ENCODE measurements at regions not wholly inside any gene's neighbourhood (a gene's known extent, or its start where the extent isn't known, plus 50 kb on each side); places are given as distances from the start of the nearest gene placed in this dataset.

DNA sequence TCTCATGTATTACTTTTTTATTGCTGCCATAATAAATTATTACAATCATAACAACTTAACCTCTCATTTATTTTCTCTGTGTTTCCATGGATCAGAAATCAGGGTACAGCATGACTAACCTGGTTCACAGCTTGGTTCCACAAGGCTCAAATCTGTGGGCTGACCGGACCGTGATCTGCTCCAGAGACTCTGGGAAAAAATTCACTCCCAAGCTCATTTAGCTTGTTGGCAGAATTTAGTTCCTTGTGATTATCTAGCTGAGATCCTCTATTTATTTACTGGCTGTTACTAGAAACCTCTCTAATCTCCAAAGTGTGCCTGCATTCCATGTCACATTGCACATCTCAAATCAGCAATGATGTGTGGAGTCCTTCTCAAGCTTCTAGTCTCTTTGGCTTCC is 386.6 kb downstream of the DIPK2A start:
- H3K4me3 ChIP-seq (ENCODE audit: low read length in 2 of 2) = no peak overlapping the region
- H3K4me1 ChIP-seq (ENCODE audit: control insufficient read depth, insufficient read depth, low read length) = no peaks in the 10 kb centered on the region
- H3K36me3 ChIP-seq (ENCODE audit: control insufficient read depth in 2 of 2, insufficient read depth in 2 of 2, low read length in 2 of 2) = no peaks in the 10 kb centered on the region
- H3K9ac ChIP-seq (ENCODE audit: low read length in 2 of 2) = no peak overlapping the region
- no peaks in the 10 kb centered on the region for H3K9me3 ChIP-seq (ENCODE audit: control insufficient read depth in 2 of 2, low read length in 2 of 2)
- no peak overlapping the region for H3K27ac ChIP-seq (ENCODE audit: low read length)
- no peaks in the 10 kb centered on the region for H3K27me3 ChIP-seq (ENCODE audit: control insufficient read depth in 1 of 2, insufficient read depth in 2 of 2, low read length in 2 of 2)

DNA sequence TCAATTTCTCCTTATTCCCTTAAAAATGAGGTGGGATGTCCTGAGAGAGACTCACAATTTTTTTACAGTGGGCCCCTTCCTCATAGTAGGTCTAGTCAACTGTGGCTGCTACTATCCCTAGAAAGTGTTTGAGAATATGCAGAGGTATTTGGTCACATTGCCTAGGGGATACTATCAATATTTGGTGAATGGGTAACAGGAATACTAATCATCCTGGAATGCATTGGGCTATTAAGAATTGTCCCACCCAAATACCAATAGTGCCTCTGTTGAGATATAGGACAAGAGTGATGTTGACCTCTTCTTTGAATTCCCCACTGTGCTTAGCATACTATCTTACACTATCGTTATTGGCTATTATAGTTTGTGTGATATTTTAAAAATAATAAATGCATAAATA is 389.4 kb downstream of the DIPK2A start:
- H3K9ac ChIP-seq (ENCODE audit: low read length in 2 of 2) = no peak overlapping the region
- no peaks in the 10 kb centered on the region for H3K36me3 ChIP-seq (ENCODE audit: control insufficient read depth in 2 of 2, insufficient read depth in 2 of 2, low read length in 2 of 2)
- no peaks in the 10 kb centered on the region for H3K9me3 ChIP-seq (ENCODE audit: control insufficient read depth in 2 of 2, low read length in 2 of 2)
- H3K4me3 ChIP-seq (ENCODE audit: low read length in 2 of 2) = no peak overlapping the region
- no peaks in the 10 kb centered on the region for H3K27me3 ChIP-seq (ENCODE audit: control insufficient read depth in 1 of 2, insufficient read depth in 2 of 2, low read length in 2 of 2)
- H3K4me1 ChIP-seq (ENCODE audit: control insufficient read depth, insufficient read depth, low read length) = no peaks in the 10 kb centered on the region
- H3K27ac ChIP-seq (ENCODE audit: low read length) = no peak overlapping the region

DNA sequence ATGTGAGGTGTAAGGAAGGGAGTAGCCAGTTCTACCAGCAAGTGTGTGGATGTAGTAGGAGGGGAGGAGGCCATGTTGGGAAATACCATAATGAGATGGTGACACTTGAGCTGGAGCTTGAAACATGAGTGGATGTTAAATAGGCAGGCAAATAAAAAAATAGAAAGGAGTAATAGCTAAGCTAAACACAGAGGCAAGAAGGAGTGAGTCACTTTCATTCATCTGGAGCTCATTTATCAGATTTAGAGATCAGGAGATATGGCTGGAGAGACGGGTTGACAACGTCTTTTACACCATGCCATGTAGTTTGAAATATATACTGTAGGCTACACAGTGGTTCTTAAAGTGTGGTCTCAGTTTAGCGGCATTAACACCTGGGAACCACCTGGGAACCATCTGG is 390.5 kb downstream of the DIPK2A start:
- Histone ChIP-seq H3K9ac (ENCODE audit: low read length in 2 of 2) (no peak overlapping the region), H3K9me3 (ENCODE audit: control insufficient read depth in 2 of 2, low read length in 2 of 2) (no peaks in the 10 kb centered on the region), H3K4me3 (ENCODE audit: low read length in 2 of 2) (no peak overlapping the region), H3K36me3 (ENCODE audit: control insufficient read depth in 2 of 2, insufficient read depth in 2 of 2, low read length in 2 of 2) (no peaks in the 10 kb centered on the region), H3K4me1 (ENCODE audit: control insufficient read depth, insufficient read depth, low read length) (no peaks in the 10 kb centered on the region), H3K27ac (ENCODE audit: low read length) (no peak overlapping the region), H3K27me3 (ENCODE audit: control insufficient read depth in 1 of 2, insufficient read depth in 2 of 2, low read length in 2 of 2) (no peaks in the 10 kb centered on the region)

DNA sequence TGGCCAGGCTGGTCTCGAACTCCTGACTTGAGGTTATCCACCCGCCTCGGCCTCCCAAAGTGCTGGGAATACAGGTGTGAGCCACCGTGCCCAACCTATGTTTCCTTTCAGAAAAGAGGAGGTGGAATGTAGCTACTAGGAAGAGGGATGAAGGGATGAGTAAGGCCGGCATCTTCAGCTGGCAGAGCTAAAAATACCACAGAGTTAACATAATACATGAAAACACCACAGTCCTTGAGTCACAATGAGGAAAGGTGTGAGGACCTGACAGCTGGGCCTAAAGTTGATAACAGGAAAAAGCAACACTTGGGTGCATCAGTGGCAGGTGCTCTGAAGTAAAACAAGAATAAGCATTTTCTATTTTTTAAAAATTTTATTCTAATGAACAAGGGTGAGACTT is 392.2 kb downstream of the DIPK2A start:
- H3K27me3 ChIP-seq (ENCODE audit: control insufficient read depth in 1 of 2, insufficient read depth in 2 of 2, low read length in 2 of 2) = no peaks in the 10 kb centered on the region
- no peaks in the 10 kb centered on the region for H3K36me3 ChIP-seq (ENCODE audit: control insufficient read depth in 2 of 2, insufficient read depth in 2 of 2, low read length in 2 of 2)
- no peak overlapping the region for H3K27ac ChIP-seq (ENCODE audit: low read length)
- no peak overlapping the region for H3K9ac ChIP-seq (ENCODE audit: low read length in 2 of 2)
- no peaks in the 10 kb centered on the region for H3K9me3 ChIP-seq (ENCODE audit: control insufficient read depth in 2 of 2, low read length in 2 of 2)
- H3K4me1 ChIP-seq (ENCODE audit: control insufficient read depth, insufficient read depth, low read length) = no peaks in the 10 kb centered on the region
- no peak overlapping the region for H3K4me3 ChIP-seq (ENCODE audit: low read length in 2 of 2)

DNA sequence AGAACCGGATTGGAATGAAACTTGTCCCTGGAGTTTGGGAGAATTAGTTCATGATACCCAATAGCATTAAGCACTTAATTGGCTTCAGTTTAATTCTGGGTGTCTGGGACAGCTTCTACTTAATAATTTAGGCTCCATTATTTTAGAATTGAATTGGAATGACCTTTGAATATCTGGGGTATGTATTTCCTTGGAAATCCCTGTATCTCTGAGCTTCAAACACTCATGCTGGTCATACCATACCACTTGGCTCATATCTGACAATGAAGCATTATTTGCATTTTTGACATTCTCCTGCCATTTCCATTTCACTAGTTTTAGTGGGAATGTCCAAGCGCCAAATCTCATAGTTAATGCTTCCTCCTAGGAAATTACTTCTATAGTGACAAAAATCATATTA is 393.1 kb downstream of the DIPK2A start:
- H3K27me3 ChIP-seq (ENCODE audit: control insufficient read depth in 1 of 2, insufficient read depth in 2 of 2, low read length in 2 of 2) = no peaks in the 10 kb centered on the region
- no peak overlapping the region for H3K9ac ChIP-seq (ENCODE audit: low read length in 2 of 2)
- H3K27ac ChIP-seq (ENCODE audit: low read length) = no peak overlapping the region
- H3K4me1 ChIP-seq (ENCODE audit: control insufficient read depth, insufficient read depth, low read length) = no peaks in the 10 kb centered on the region
- peaks cover 0 to 3% of the 10 kb centered on the region in 2 donors for H3K9me3 ChIP-seq (ENCODE audit: control insufficient read depth in 2 of 2, low read length in 2 of 2)
- H3K4me3 ChIP-seq (ENCODE audit: low read length in 2 of 2) = no peak overlapping the region
- H3K36me3 ChIP-seq (ENCODE audit: control insufficient read depth in 2 of 2, insufficient read depth in 2 of 2, low read length in 2 of 2) = no peaks in the 10 kb centered on the region

DNA sequence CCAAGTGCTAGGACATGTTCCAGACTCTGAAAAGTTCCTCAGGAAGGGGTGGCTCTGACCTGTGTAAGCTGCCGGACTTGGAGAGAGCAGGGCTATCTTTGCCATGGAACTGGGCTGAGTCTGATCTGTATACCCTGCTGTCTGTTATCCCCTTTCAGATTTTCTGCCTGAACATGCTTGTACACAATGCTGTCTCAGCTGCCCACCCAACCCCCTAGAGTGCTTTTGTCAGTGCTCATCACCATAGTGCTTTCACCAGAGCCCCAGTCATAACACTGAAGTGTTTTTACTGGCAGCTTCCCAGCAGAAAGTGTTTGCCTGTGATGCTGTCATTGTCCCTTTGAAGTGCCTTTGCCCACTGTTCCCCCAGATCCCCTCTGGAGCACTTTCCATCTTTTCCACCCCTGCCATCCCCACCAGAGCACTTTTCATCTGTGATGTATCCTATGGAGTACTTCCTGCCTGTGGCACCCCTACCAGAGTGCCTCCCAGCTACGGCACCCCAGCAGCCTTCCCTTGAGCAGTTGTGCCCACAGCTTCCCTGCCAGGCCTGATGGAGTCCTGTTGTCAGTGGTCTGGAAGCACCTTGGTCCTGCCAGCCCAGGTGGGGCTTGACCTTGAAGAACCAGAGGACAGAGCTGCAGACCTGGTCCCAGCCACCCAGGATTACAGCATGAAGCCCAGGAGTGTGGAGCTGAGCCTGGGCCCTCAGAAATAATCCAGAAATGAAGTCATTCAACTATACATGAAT is 397.7 kb downstream of the DIPK2A start:
- no peaks in the 10 kb centered on the region for H3K27me3 ChIP-seq (ENCODE audit: control insufficient read depth in 1 of 2, insufficient read depth in 2 of 2, low read length in 2 of 2)
- no peaks in the 10 kb centered on the region for H3K4me1 ChIP-seq (ENCODE audit: control insufficient read depth, insufficient read depth, low read length)
- H3K9me3 ChIP-seq (ENCODE audit: control insufficient read depth in 2 of 2, low read length in 2 of 2) = peaks cover 0 to 3% of the 10 kb centered on the region in 2 donors
- H3K27ac ChIP-seq (ENCODE audit: low read length) = no peak overlapping the region
- H3K9ac ChIP-seq (ENCODE audit: low read length in 2 of 2) = no peak overlapping the region
- H3K36me3 ChIP-seq (ENCODE audit: control insufficient read depth in 2 of 2, insufficient read depth in 2 of 2, low read length in 2 of 2) = no peaks in the 10 kb centered on the region
- no peak overlapping the region for H3K4me3 ChIP-seq (ENCODE audit: low read length in 2 of 2)

DNA sequence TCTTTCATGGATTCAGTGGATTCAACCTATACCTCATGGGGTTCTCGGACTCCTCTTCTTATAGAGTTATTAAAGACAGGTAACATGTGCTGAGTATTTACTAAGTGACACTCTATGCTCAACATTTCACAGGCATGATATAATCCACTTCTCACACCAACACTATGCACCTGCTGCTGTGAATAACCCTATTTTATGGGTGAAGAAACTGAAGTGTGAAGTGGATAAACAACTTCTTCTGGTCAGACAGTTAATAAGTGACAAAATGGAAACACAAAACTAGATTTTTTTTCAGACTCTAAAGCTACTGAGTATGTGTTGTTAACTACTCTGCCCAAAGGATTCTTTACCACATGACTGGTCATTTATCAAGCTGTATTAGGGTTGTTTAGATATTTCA is 403.5 kb downstream of the DIPK2A start:
- no peak overlapping the region for H3K27ac ChIP-seq (ENCODE audit: low read length)
- H3K9me3 ChIP-seq (ENCODE audit: control insufficient read depth in 2 of 2, low read length in 2 of 2) = no peaks in the 10 kb centered on the region
- no peaks in the 10 kb centered on the region for H3K27me3 ChIP-seq (ENCODE audit: control insufficient read depth in 1 of 2, insufficient read depth in 2 of 2, low read length in 2 of 2)
- no peaks in the 10 kb centered on the region for H3K36me3 ChIP-seq (ENCODE audit: control insufficient read depth in 2 of 2, insufficient read depth in 2 of 2, low read length in 2 of 2)
- no peak overlapping the region for H3K4me3 ChIP-seq (ENCODE audit: low read length in 2 of 2)
- H3K9ac ChIP-seq (ENCODE audit: low read length in 2 of 2) = no peak overlapping the region
- no peaks in the 10 kb centered on the region for H3K4me1 ChIP-seq (ENCODE audit: control insufficient read depth, insufficient read depth, low read length)

DNA sequence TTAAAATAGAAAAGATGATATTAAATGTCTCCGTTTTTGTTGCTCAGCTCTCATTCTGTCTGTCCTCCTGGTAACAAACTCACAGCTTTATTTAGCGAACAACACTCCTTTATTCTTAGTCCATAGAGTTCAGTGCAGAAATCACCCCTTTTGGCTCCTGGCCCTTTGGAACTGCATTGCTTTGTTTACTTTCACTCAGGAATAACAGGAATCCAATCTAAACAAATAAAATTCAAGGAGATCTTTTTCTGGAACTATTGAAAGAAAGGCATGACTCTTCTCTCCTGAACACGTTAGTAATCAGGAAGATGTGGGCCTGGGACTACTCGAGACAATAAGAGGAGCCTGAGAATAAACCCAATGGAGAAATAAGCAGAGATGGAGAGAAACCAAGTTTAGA is 409.2 kb downstream of the DIPK2A start:
- no peak overlapping the region for H3K27ac ChIP-seq (ENCODE audit: low read length)
- H3K36me3 ChIP-seq (ENCODE audit: control insufficient read depth in 2 of 2, insufficient read depth in 2 of 2, low read length in 2 of 2) = no peaks in the 10 kb centered on the region
- no peak overlapping the region for H3K9ac ChIP-seq (ENCODE audit: low read length in 2 of 2)
- H3K9me3 ChIP-seq (ENCODE audit: control insufficient read depth in 2 of 2, low read length in 2 of 2) = no peaks in the 10 kb centered on the region
- H3K4me3 ChIP-seq (ENCODE audit: low read length in 2 of 2) = no peak overlapping the region
- peaks cover 3% of the 10 kb centered on the region for H3K4me1 ChIP-seq (ENCODE audit: control insufficient read depth, insufficient read depth, low read length)
- no peaks in the 10 kb centered on the region for H3K27me3 ChIP-seq (ENCODE audit: control insufficient read depth in 1 of 2, insufficient read depth in 2 of 2, low read length in 2 of 2)

DNA sequence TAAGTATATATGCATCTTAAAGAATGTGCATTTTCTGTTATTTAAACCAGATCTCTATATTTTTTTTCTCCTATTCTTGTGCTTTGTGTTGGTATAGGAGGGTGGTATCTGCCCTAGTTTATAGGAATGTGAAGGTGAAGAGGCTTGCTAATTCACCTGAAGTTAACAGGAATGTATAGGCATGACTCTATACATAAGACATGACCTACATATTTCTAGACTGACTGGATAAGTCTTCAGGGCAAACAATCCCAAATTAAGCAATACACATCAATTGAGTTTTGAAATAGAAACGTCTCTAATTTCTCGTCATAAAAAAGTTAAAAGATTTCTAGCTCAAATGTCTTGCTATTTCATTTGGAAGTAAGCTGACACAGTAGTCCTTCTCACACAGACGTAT is 410.0 kb downstream of the DIPK2A start:
- Histone ChIP-seq H3K9ac (ENCODE audit: low read length in 2 of 2) (no peak overlapping the region), H3K4me1 (ENCODE audit: control insufficient read depth, insufficient read depth, low read length) (peaks cover 3% of the 10 kb centered on the region), H3K27me3 (ENCODE audit: control insufficient read depth in 1 of 2, insufficient read depth in 2 of 2, low read length in 2 of 2) (no peaks in the 10 kb centered on the region), H3K27ac (ENCODE audit: low read length) (no peak overlapping the region), H3K4me3 (ENCODE audit: low read length in 2 of 2) (no peak overlapping the region), H3K9me3 (ENCODE audit: control insufficient read depth in 2 of 2, low read length in 2 of 2) (no peaks in the 10 kb centered on the region), H3K36me3 (ENCODE audit: control insufficient read depth in 2 of 2, insufficient read depth in 2 of 2, low read length in 2 of 2) (no peaks in the 10 kb centered on the region)

DNA sequence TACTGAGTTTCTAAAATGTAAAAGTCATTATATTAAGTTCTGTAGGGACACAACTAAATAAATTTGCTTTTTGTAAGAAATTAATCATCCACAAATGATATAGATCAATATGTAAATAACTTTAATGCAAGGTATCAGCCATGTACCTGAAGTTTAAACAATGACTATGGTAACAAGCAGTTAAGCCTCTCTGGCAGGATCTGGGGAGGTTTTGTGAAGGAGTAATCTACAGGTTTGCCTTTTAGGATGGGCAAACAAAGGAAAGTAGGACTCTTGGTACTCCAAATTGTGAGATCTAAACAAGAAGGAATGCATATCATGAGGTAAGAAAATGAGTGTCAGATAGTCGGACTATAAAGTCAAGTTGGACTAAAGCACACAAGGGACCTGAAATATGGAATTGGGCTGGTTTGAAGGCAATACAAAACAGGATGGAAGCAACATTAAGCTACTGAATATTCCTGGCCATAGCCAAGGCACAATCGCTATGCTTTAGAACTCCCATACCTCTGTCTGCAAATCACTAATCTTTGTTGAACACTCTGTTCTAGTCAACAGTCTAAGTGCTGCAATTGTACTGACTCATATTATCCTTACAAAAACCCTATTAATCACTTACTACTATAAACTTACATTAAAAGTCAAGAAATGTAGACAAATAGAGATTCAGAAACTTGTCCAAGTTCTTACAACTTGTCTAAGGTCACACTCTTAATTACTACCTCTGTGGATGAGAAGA is 412.8 kb downstream of the DIPK2A start:
- Histone ChIP-seq H3K27ac (ENCODE audit: low read length) (no peak overlapping the region), H3K36me3 (ENCODE audit: control insufficient read depth in 2 of 2, insufficient read depth in 2 of 2, low read length in 2 of 2) (no peaks in the 10 kb centered on the region), H3K9ac (ENCODE audit: low read length in 2 of 2) (no peak overlapping the region), H3K9me3 (ENCODE audit: control insufficient read depth in 2 of 2, low read length in 2 of 2) (no peaks in the 10 kb centered on the region), H3K4me3 (ENCODE audit: low read length in 2 of 2) (no peak overlapping the region), H3K27me3 (ENCODE audit: control insufficient read depth in 1 of 2, insufficient read depth in 2 of 2, low read length in 2 of 2) (no peaks in the 10 kb centered on the region), H3K4me1 (ENCODE audit: control insufficient read depth, insufficient read depth, low read length) (peaks cover 3% of the 10 kb centered on the region)

DNA sequence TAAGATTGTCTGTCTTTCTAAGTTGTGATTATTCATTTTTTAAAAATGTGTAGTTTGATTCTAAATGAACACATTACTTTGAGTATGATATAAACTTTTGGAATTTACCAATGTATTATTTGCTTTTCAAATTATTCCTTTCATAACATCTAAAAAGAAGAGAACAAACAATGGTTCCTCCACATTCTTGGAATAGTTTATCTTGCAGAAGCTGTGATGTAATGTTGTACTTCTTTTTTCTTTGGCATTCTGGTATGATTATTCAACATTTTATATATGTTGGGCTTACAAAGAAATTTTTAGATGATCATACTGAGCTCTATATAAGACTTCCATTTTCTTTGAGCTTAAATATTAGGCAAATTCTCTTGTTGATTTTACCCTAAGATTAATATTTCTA is 419.2 kb downstream of the DIPK2A start:
- H3K4me1 ChIP-seq (ENCODE audit: control insufficient read depth, insufficient read depth, low read length) = no peaks in the 10 kb centered on the region
- no peaks in the 10 kb centered on the region for H3K9me3 ChIP-seq (ENCODE audit: control insufficient read depth in 2 of 2, low read length in 2 of 2)
- no peak overlapping the region for H3K27ac ChIP-seq (ENCODE audit: low read length)
- no peaks in the 10 kb centered on the region for H3K27me3 ChIP-seq (ENCODE audit: control insufficient read depth in 1 of 2, insufficient read depth in 2 of 2, low read length in 2 of 2)
- no peaks in the 10 kb centered on the region for H3K36me3 ChIP-seq (ENCODE audit: control insufficient read depth in 2 of 2, insufficient read depth in 2 of 2, low read length in 2 of 2)
- H3K9ac ChIP-seq (ENCODE audit: low read length in 2 of 2) = no peak overlapping the region
- no peak overlapping the region for H3K4me3 ChIP-seq (ENCODE audit: low read length in 2 of 2)

All from stomach smooth muscle (tissue), 2 donors.